ENCODE measurements at regions not wholly inside any gene's neighbourhood (a gene's known extent, or its start where the extent isn't known, plus 50 kb on each side); places are given as distances from the start of the nearest gene placed in this dataset.

- DNase-seq = no peak
Measured at GRCh38 chr9:14960881-14961280, 50.7 kb upstream of the FREM1 start.
